Type B pancreatic cell (in vitro differentiated cells): ENCODE measurements at regions not wholly inside any gene's neighbourhood (a gene's known extent, or its start where the extent isn't known, plus 50 kb on each side); places are given as distances from the start of the nearest gene placed in this dataset.

ENCODE experiments used
- DNase-seq: peaks from one replicate; pipeline ENCODE4 v3.0.0; 2021; ENCODE audit warnings: mixed read lengths; ENCODE audit not compliant: unreplicated experiment; ENCODE audit errors: extremely low spot score
- H3K27ac Mint-ChIP-seq: 2 replicates; pipeline ENCODE4 v1.8.0; 2021; ENCODE audit warnings: mild to moderate bottlenecking, mixed read lengths
- H3K27me3 Mint-ChIP-seq: 2 replicates; pipeline ENCODE4 v1.8.0; 2021; ENCODE audit warnings: mixed read lengths
- H3K36me3 Mint-ChIP-seq: 2 replicates; pipeline ENCODE4 v1.8.0; 2021; ENCODE audit warnings: mixed read lengths
- H3K4me1 Mint-ChIP-seq: one replicate; pipeline ENCODE4 v1.8.0; 2021; ENCODE audit warnings: mixed read lengths; ENCODE audit not compliant: unreplicated experiment
- H3K4me3 Mint-ChIP-seq: 2 replicates; pipeline ENCODE4 v1.8.0; 2021; ENCODE audit warnings: mild to moderate bottlenecking, mixed read lengths
- H3K9me3 Mint-ChIP-seq: 2 replicates; pipeline ENCODE4 v1.8.0; 2021; ENCODE audit warnings: mixed read lengths
- TF ChIP-seq, protein P1 (sequence below): fragments of 200-600 bp; sonication (generic); conservative IDR thresholded peaks from 2 replicates; pipeline ENCODE4 v1.5.0; 2021; ENCODE audit warnings: antibody characterized with exemption, mild to moderate bottlenecking

DNA sequence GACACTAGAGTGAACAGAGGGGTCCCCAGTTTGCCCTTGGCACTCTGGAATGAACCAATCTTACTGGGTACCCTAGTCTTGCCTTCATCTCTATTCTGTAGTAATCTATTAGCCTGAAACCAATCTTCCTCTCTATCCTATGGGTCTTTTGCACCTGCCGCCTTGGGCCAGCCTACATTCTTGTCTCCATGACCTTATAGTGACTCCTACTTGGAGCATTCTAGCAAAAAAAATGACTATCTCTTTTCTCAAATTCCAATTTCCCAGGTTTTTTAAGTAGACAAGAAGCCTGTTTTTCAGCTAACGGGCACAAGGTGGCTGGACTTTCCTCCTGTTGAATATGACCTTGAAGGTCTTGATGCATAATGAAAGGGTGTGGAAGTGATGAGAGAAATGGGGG lies 568.7 kb downstream of the TRAM1L1 start:
- H3K9me3 Mint-ChIP-seq = peaks cover 6% of the 10 kb centered on the region
- no peaks in the 10 kb centered on the region for H3K4me1 Mint-ChIP-seq
- H3K27me3 Mint-ChIP-seq = no peaks in the 10 kb centered on the region
- no peak overlapping the region for H3K27ac Mint-ChIP-seq
- no peak for DNase-seq
- H3K4me3 Mint-ChIP-seq = no peak overlapping the region
- H3K36me3 Mint-ChIP-seq = no peaks in the 10 kb centered on the region
- TF ChIP-seq, protein P1, sequence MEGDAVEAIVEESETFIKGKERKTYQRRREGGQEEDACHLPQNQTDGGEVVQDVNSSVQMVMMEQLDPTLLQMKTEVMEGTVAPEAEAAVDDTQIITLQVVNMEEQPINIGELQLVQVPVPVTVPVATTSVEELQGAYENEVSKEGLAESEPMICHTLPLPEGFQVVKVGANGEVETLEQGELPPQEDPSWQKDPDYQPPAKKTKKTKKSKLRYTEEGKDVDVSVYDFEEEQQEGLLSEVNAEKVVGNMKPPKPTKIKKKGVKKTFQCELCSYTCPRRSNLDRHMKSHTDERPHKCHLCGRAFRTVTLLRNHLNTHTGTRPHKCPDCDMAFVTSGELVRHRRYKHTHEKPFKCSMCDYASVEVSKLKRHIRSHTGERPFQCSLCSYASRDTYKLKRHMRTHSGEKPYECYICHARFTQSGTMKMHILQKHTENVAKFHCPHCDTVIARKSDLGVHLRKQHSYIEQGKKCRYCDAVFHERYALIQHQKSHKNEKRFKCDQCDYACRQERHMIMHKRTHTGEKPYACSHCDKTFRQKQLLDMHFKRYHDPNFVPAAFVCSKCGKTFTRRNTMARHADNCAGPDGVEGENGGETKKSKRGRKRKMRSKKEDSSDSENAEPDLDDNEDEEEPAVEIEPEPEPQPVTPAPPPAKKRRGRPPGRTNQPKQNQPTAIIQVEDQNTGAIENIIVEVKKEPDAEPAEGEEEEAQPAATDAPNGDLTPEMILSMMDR = no peak

DNA sequence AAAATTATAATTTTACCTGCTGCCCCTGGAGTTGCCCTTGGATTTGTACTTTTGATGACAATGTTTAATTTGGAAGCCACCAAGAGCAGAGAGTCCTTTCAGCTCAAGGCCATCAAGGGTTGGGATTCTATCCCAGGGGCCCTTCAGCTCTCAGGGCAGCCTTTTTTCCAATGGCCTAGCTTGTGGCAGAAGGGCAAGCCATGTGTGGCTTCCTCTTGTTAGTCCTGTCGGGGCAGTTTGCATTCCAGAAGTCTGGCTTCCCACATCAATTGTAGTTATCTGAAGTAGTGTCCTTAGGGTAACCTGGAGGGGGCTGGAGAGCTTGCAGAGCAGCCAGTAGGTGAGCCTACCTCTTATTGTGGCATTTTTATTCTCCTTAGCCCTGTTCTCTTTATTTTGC lies 569.4 kb downstream of the TRAM1L1 start:
- DNase-seq = no peak
- H3K4me1 Mint-ChIP-seq = no peaks in the 10 kb centered on the region
- no peaks in the 10 kb centered on the region for H3K36me3 Mint-ChIP-seq
- peaks cover 6% of the 10 kb centered on the region for H3K9me3 Mint-ChIP-seq
- no peak overlapping the region for H3K27ac Mint-ChIP-seq
- H3K4me3 Mint-ChIP-seq = no peak overlapping the region
- H3K27me3 Mint-ChIP-seq = no peaks in the 10 kb centered on the region
- TF ChIP-seq, protein P1 = no peak

DNA sequence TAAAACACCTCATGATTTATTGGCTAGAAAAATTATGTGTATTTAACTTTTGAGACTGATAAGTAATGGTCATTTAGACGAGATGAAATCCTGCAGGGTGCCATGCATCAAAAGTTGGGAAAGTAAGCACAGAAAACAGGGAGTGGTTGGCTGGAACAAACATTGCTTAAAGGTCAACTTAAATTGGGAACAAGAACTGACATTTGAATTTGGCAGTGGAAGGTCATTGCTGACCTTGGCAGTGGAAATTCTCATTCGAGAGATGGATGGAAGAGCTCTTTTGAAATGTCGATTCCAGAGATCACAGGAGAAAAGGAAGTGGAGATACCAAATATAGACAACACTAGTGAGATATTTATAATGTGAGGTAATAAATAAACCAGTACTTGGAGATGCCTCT lies 572.8 kb downstream of the TRAM1L1 start:
- Mint-ChIP-seq H3K36me3 (no peaks in the 10 kb centered on the region), H3K4me1 (no peaks in the 10 kb centered on the region), H3K27ac (no peak overlapping the region), H3K4me3 (no peak overlapping the region), H3K9me3 (no peaks in the 10 kb centered on the region), H3K27me3 (no peaks in the 10 kb centered on the region)
- no peak for DNase-seq
- TF ChIP-seq, protein P1 = no peak

DNA sequence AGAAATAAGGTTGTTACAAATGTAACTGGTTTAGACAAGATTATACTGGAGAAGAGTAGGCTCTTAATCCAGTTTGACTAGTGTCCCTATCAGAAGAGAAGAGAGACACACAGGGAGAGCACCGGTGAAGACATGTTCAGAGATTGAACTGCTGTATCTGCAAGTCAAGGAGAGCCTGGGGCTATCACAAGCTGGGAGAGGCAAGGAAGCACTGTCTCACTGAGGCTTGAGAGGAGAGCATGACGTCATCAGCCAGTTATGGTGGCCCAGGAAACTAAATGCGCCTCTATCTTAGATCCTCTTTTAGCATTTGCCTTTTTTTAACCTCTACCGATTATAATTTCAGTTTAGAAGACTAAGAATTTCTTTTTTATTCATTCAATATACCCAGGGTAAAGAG lies 583.4 kb downstream of the TRAM1L1 start:
- no peaks in the 10 kb centered on the region for H3K9me3 Mint-ChIP-seq
- H3K36me3 Mint-ChIP-seq = no peaks in the 10 kb centered on the region
- no peak overlapping the region for H3K27ac Mint-ChIP-seq
- DNase-seq = no peak
- no peaks in the 10 kb centered on the region for H3K4me1 Mint-ChIP-seq
- H3K27me3 Mint-ChIP-seq = no peaks in the 10 kb centered on the region
- TF ChIP-seq, protein P1 = no peak
- no peak overlapping the region for H3K4me3 Mint-ChIP-seq

DNA sequence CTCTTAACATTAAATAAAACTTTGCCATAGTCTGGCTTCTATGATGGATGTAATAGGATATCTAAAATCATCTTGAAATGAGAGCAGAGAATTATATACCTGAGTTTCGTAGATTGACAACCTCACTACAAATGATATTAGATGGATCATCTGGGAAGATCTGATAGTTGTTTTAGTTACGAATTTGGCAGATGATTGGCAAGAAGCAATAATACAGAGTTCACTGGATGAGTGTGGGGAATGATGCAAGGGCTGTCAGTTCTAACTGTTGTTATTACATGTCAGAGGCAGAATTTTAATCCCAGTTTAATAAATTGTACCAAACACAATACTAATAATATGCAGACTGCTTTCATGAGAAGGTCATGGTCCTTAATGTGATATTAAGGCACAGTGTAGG lies 585.2 kb downstream of the TRAM1L1 start:
- Mint-ChIP-seq H3K27me3 (no peaks in the 10 kb centered on the region), H3K36me3 (no peaks in the 10 kb centered on the region), H3K27ac (no peak overlapping the region), H3K4me3 (no peak overlapping the region), H3K4me1 (no peaks in the 10 kb centered on the region), H3K9me3 (no peaks in the 10 kb centered on the region)
- no peak for DNase-seq
- TF ChIP-seq, protein P1 = no peak

DNA sequence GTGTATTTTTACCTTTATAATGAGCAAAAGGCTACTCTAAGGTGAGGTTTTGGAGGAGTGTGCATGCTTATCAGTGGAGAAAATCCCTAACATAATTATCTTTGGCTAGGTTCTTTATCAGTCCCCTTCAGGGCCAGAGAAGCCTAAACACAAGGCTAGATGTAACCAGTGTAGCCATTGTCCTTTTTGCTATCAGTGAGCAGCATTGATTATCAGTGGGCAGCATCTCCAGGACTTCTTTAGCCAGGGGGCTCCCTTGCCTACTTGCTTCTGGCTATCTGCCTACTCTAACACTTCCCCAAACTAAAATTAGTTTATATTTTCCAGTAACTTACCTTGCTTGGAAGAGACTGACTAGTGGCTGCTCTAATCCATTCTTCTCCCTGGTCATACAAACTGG lies 595.6 kb downstream of the TRAM1L1 start:
- DNase-seq = no peak
- no peaks in the 10 kb centered on the region for H3K9me3 Mint-ChIP-seq
- TF ChIP-seq, protein P1 = no peak
- no peak overlapping the region for H3K4me3 Mint-ChIP-seq
- no peaks in the 10 kb centered on the region for H3K4me1 Mint-ChIP-seq
- H3K36me3 Mint-ChIP-seq = no peaks in the 10 kb centered on the region
- H3K27ac Mint-ChIP-seq = no peak overlapping the region
- no peaks in the 10 kb centered on the region for H3K27me3 Mint-ChIP-seq
